H1 (cell line): ENCODE measurements at regions not wholly inside any gene's neighbourhood (a gene's known extent, or its start where the extent isn't known, plus 50 kb on each side); places are given as distances from the start of the nearest gene placed in this dataset.

Experiments used
- CTCF ChIA-PET: fragments of 300-600 bp; sonication (Branson Sonifier 250); formaldehyde crosslinking; loops from one replicate; lab custom pipeline; 2021; ENCODE audit not compliant: partially characterized antibody; lab: Charles Lee
- POLR2A ChIA-PET: fragments of 300-600 bp; sonication (Branson Sonifier 250); formaldehyde crosslinking; loops from one replicate; lab custom pipeline; 2021; ENCODE audit warnings: inconsistent platforms; ENCODE audit not compliant: partially characterized antibody; lab: Charles Lee
- DNase-seq, 2 experiments: peaks; one replicate each; pipeline versions ENCODE4 v3.0.0 to v3.0.0-alpha.2; 2010 to 2022; ENCODE audit warnings: low spot score in 2 of 2, low read depth in 1 of 2, mixed read lengths in 1 of 2
- FAIRE-seq: peaks from 2 replicates; lab custom pipeline; 2011; peaks lifted over from hg19 to GRCh38; lab: Jason Lieb, UNC
- H2AFZ ChIP-seq: 2 replicates; pipeline ENCODE4 v1.8.1; 2012; ENCODE audit warnings: low read length, inconsistent platforms
- H2AK5ac ChIP-seq: 2 replicates; pipeline ENCODE4 v1.6.1; 2013; ENCODE audit warnings: low read depth, low read length
- H2BK120ac ChIP-seq: replicated peaks from 2 replicates; pipeline ENCODE3; 2013; ENCODE audit warnings: low read depth, low read length, inconsistent platforms
- H2BK12ac ChIP-seq: 2 replicates; pipeline ENCODE4 v1.6.1; 2013; ENCODE audit warnings: low read depth, low read length
- H2BK15ac ChIP-seq: 2 replicates; pipeline ENCODE4 v1.6.1; 2013; ENCODE audit warnings: low read length
- H2BK20ac ChIP-seq: 2 replicates; pipeline ENCODE4 v1.6.1; 2013; ENCODE audit warnings: low read length
- H2BK5ac ChIP-seq: 2 replicates; pipeline ENCODE4 v1.6.1; 2013; ENCODE audit warnings: low read depth, low read length
- H3K14ac ChIP-seq: 2 replicates; pipeline ENCODE4 v1.6.1; 2013; ENCODE audit warnings: inconsistent platforms; ENCODE audit not compliant: insufficient read length
- H3K18ac ChIP-seq: 2 replicates; pipeline ENCODE4 v1.6.1; 2013; ENCODE audit warnings: low read length; ENCODE audit errors: extremely low read depth
- H3K23ac ChIP-seq: 2 replicates; pipeline ENCODE4 v1.6.1; 2013; ENCODE audit warnings: inconsistent platforms; ENCODE audit not compliant: insufficient read length
- H3K23me2 ChIP-seq: 2 replicates; pipeline ENCODE4 v1.6.1; 2013; ENCODE audit warnings: low read depth, low read length
- H3K27ac ChIP-seq: 2 replicates; pipeline ENCODE4 v1.6.1; 2011; ENCODE audit warnings: low read depth, low read length, inconsistent platforms
- H3K27me3 ChIP-seq, 4 experiments: replicated peaks in 1 of 4; 1 replicate in 1 of 4; 2 replicates in 3 of 4; pipeline versions ENCODE4 v1.6.1 to v1.8.1; 2011 to 2013; ENCODE audit warnings: low read length in 3 of 4, mild to moderate bottlenecking in 3 of 4, inconsistent platforms in 2 of 4, mixed read lengths in 2 of 4, moderate library complexity in 1 of 4; ENCODE audit not compliant: control insufficient read depth in 3 of 4, insufficient read depth in 3 of 4; ENCODE audit errors: extremely low read depth in 1 of 4
- H3K36me3 ChIP-seq, 4 experiments: 2 replicates each; pipeline versions ENCODE4 v1.6.1 to v1.8.1; 2011 to 2013; ENCODE audit warnings: mild to moderate bottlenecking in 4 of 4, low read length in 3 of 4, moderate library complexity in 2 of 4, control low read depth in 1 of 4, inconsistent platforms in 1 of 4; ENCODE audit not compliant: insufficient read depth in 4 of 4, control insufficient read depth in 2 of 4
- H3K4ac ChIP-seq: replicated peaks from 2 replicates; pipeline ENCODE3; 2013; ENCODE audit warnings: low read length, low read depth, mixed read lengths, inconsistent platforms; ENCODE audit not compliant: insufficient read length
- H3K4me1 ChIP-seq, 4 experiments: replicated peaks in 1 of 4; 1 replicate in 1 of 4; 2 replicates in 3 of 4; pipeline versions ENCODE4 v1.6.1 to v1.8.1; 2011 to 2013; ENCODE audit warnings: low read length in 3 of 4, inconsistent platforms in 2 of 4, mixed read lengths in 1 of 4; ENCODE audit not compliant: insufficient read depth in 4 of 4, control insufficient read depth in 3 of 4
- H3K4me2 ChIP-seq, 2 experiments: 2 replicates each; pipeline versions ENCODE4 v1.6.1 to v1.8.1; 2011 to 2013; ENCODE audit warnings: low read depth in 2 of 2, low read length in 2 of 2, control low read depth in 1 of 2, inconsistent platforms in 1 of 2, mild to moderate bottlenecking in 1 of 2; ENCODE audit not compliant: insufficient read depth in 1 of 2
- H3K4me3 ChIP-seq, 4 experiments: fragments of 200-600, 300-600 bp in 1 of 4; sonication (generic), shearing (Covaris generic), sonication (Bioruptor Twin) in 1 of 4; 2 replicates each; pipeline versions ENCODE4 v1.5.1 to v1.8.1; 2011 to 2016; ENCODE audit warnings: low read length in 4 of 4, low read depth in 3 of 4, control low read depth in 2 of 4, inconsistent platforms in 2 of 4, mild to moderate bottlenecking in 2 of 4, mixed read lengths in 1 of 4, moderate library complexity in 1 of 4; ENCODE audit not compliant: insufficient read depth in 2 of 4; ENCODE audit errors: extremely low read depth in 1 of 4
- H3K56ac ChIP-seq: replicated peaks from 2 replicates; pipeline ENCODE3; 2013; ENCODE audit warnings: low read depth, mild to moderate bottlenecking, mixed read lengths, low read length, inconsistent platforms; ENCODE audit not compliant: insufficient read length
- H3K79me1 ChIP-seq: 2 replicates; pipeline ENCODE4 v1.6.1; 2013; ENCODE audit warnings: low read depth, low read length, control low read depth
- H3K79me2 ChIP-seq, 2 experiments: 2 replicates each; pipeline versions ENCODE4 v1.6.1 to v1.8.1; 2012 to 2013; ENCODE audit warnings: low read length in 2 of 2, mild to moderate bottlenecking in 2 of 2, inconsistent platforms in 1 of 2; ENCODE audit not compliant: insufficient read depth in 2 of 2, control insufficient read depth in 1 of 2
- H3K9ac ChIP-seq, 4 experiments: replicated peaks in 1 of 4; 1 replicate in 1 of 4; 2 replicates in 3 of 4; pipeline versions ENCODE4 v1.6.1 to v1.8.1; 2011 to 2013; ENCODE audit warnings: low read depth in 3 of 4, low read length in 3 of 4, control low read depth in 2 of 4, mild to moderate bottlenecking in 2 of 4, moderate library complexity in 2 of 4, inconsistent platforms in 1 of 4; ENCODE audit errors: extremely low read depth in 1 of 4
- H3K9me3 ChIP-seq, 2 experiments: 2 replicates each; pipeline versions ENCODE4 v1.6.1 to v1.8.1; 2012 to 2013; ENCODE audit warnings: mild to moderate bottlenecking in 2 of 2, moderate library complexity in 2 of 2, control low read depth in 1 of 2, inconsistent platforms in 1 of 2, low read depth in 1 of 2, low read length in 1 of 2, mixed read lengths in 1 of 2; ENCODE audit not compliant: insufficient read depth in 2 of 2
- H4K20me1 ChIP-seq, 2 experiments: replicated peaks in 1 of 2; 2 replicates each; pipeline versions ENCODE3 to v1.8.1; 2011 to 2013; ENCODE audit warnings: inconsistent platforms in 2 of 2, low read length in 2 of 2, mild to moderate bottlenecking in 1 of 2; ENCODE audit not compliant: insufficient read depth in 2 of 2, control insufficient read depth in 1 of 2
- H4K5ac ChIP-seq: 2 replicates; pipeline ENCODE4 v1.6.1; 2013; ENCODE audit warnings: low read length, low read depth, mixed read lengths, inconsistent platforms; ENCODE audit not compliant: insufficient read length
- H4K8ac ChIP-seq: 2 replicates; pipeline ENCODE4 v1.8.0; 2013; ENCODE audit warnings: mild to moderate bottlenecking, moderate library complexity, low read length, inconsistent platforms; ENCODE audit not compliant: insufficient read depth; ENCODE audit errors: extremely low read depth
- H4K91ac ChIP-seq: replicated peaks from 2 replicates; pipeline ENCODE3; 2013; ENCODE audit warnings: low read length, mixed read lengths, inconsistent platforms; ENCODE audit not compliant: insufficient read length
- CHD2 ChIP-seq: IDR thresholded peaks from 2 replicates; pipeline ENCODE4 v1.6.1; 2012; ENCODE audit warnings: low read length, improper control_type of control experiment
- EZH2 ChIP-seq: fragments of 200-600 bp; sonication (generic); IDR thresholded peaks from 2 replicates; pipeline ENCODE4 v1.7.1; 2012; ENCODE audit warnings: low read depth, mild to moderate bottlenecking, moderate library complexity, low read length, inconsistent platforms; ENCODE audit not compliant: severe bottlenecking
- JUN ChIP-seq: IDR thresholded peaks from 2 replicates; pipeline ENCODE4 v1.6.1; 2011; ENCODE audit warnings: low read depth, mild to moderate bottlenecking, improper control_type of control experiment, low read length
- SAP30 ChIP-seq: fragments of 300-600 bp; sonication (generic); IDR thresholded peaks from 2 replicates; pipeline ENCODE4 v1.7.1; 2012; ENCODE audit warnings: low read length, moderate library complexity, mild to moderate bottlenecking, inconsistent platforms; ENCODE audit not compliant: insufficient read depth, insufficient replicate concordance
- SP2 ChIP-seq: IDR thresholded peaks from 2 replicates; pipeline ENCODE4 v1.6.1; 2012; ENCODE audit warnings: mild to moderate bottlenecking, low read length, inconsistent platforms
- SUZ12 ChIP-seq: fragments of 200-600 bp; sonication (generic); IDR thresholded peaks from 2 replicates; pipeline ENCODE4 v1.6.1; 2012; ENCODE audit warnings: mild to moderate bottlenecking, inconsistent platforms, low read length, moderate library complexity, mixed read lengths
- TBP ChIP-seq: IDR thresholded peaks from 2 replicates; pipeline ENCODE4 v1.6.1; 2011; ENCODE audit warnings: low read depth, low read length, improper control_type of control experiment
- whole genome bisulfite sequencing, 2 experiments: shearing (Covaris generic) in 1 of 2; methylation state at CpG; one replicate each; pipeline versions ENCODE4 v1.1.6 to v1.1.7; 2013 to 2015; ENCODE audit warnings: low lambda C conversion rate in 2 of 2, mixed read lengths in 2 of 2, inconsistent platforms in 1 of 2, low coverage in 1 of 2, missing lambda C conversion rate in 1 of 2; ENCODE audit not compliant: insufficient replicate concordance in 2 of 2, insufficient coverage in 1 of 2, insufficient read length in 1 of 2; ENCODE audit errors: extremely low coverage in 1 of 2, missing lambda C conversion rate in 1 of 2; 5-methylcytosine and 5-hydroxymethylcytosine counted together
- TF ChIP-seq, protein P1 (sequence below), 3 experiments: IDR thresholded peaks; 1 replicate in 2 of 3; 2 replicates in 1 of 3; pipeline versions ENCODE4 v1.5.1 to v1.6.1; 2011; ENCODE audit warnings: low read length in 3 of 3, mild to moderate bottlenecking in 3 of 3, inconsistent platforms in 2 of 3, low read depth in 1 of 3, moderate library complexity in 1 of 3; ENCODE audit not compliant: insufficient read depth in 1 of 3; ENCODE audit errors: control extremely low read depth in 1 of 3

DNA sequence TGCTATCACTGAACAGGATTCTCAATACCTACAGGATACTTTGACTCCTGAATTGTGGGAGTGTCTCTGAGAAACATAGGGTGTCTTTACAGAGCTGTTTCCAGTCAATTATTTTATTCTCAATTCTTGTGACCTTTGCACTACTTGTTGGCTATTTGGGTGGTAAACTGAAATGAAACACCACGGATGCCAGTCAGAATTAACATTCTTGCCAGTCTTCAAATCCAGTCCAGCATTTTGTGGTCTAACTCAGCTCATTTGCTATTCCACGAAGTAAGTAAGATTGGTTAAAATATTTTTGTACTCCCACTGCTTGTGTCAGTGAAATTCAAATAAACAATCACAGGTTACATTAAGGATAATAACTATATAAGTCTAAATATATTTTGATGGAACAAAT is 197.9 kb downstream of the ANKRD50 start:
- no peak overlapping the region for H2BK5ac ChIP-seq
- H3K4me2 ChIP-seq: no peak overlapping the region
- no peaks in the 10 kb centered on the region for H3K36me3 ChIP-seq
- no peak overlapping the region for H3K56ac ChIP-seq
- ChIA-PET CTCF (interaction anchor here (1.0 to 1.4 kb wide), 2 partner anchors 116 to 180 kb away, joined by 3 read pairs; no protein-coding TSS in a partner anchor), POLR2A (no interaction called here)
- no peak overlapping the region for H4K91ac ChIP-seq
- H2BK12ac ChIP-seq: no peak overlapping the region
- no peak overlapping the region for H3K27ac ChIP-seq
- no peaks in the 10 kb centered on the region for H3K27me3 ChIP-seq
- H3K9ac ChIP-seq: no peak overlapping the region
- 93% methylated on average over 2 of the region's 2 CpGs; no CpG with 5 or more reads in 1 of the 2 experiments for WGBS, 2 experiments
- TF ChIP-seq EZH2: no peak
- TF ChIP-seq JUN: no peak
- TF ChIP-seq CHD2: no peak
- TF ChIP-seq SP2: no peak
- no peak for TF ChIP-seq TBP
- TF ChIP-seq, protein P1, sequence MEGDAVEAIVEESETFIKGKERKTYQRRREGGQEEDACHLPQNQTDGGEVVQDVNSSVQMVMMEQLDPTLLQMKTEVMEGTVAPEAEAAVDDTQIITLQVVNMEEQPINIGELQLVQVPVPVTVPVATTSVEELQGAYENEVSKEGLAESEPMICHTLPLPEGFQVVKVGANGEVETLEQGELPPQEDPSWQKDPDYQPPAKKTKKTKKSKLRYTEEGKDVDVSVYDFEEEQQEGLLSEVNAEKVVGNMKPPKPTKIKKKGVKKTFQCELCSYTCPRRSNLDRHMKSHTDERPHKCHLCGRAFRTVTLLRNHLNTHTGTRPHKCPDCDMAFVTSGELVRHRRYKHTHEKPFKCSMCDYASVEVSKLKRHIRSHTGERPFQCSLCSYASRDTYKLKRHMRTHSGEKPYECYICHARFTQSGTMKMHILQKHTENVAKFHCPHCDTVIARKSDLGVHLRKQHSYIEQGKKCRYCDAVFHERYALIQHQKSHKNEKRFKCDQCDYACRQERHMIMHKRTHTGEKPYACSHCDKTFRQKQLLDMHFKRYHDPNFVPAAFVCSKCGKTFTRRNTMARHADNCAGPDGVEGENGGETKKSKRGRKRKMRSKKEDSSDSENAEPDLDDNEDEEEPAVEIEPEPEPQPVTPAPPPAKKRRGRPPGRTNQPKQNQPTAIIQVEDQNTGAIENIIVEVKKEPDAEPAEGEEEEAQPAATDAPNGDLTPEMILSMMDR (IDR thresholded peaks at IDR 0.05; ENCODE audit: control extremely low read depth in 1 of 3, insufficient read depth in 1 of 3, low read depth in 1 of 3, low read length in 3 of 3): no peak
- no peak for TF ChIP-seq SUZ12
- no peak for TF ChIP-seq SAP30
- no peak overlapping the region for H2AK5ac ChIP-seq
- no peaks in the 10 kb centered on the region for H3K23me2 ChIP-seq
- H3K4me3 ChIP-seq: no peak overlapping the region
- no peaks in the 10 kb centered on the region for H3K79me2 ChIP-seq
- no peak overlapping the region for H3K18ac ChIP-seq
- no peak overlapping the region for H3K23ac ChIP-seq
- DNase-seq: no peak
- H3K9me3 ChIP-seq: no peaks in the 10 kb centered on the region
- no peak overlapping the region for H3K14ac ChIP-seq
- H2BK15ac ChIP-seq: no peak overlapping the region
- no peak overlapping the region for H4K5ac ChIP-seq
- no peak for FAIRE-seq
- no peak overlapping the region for H3K4ac ChIP-seq
- no peak overlapping the region for H4K8ac ChIP-seq
- no peaks in the 10 kb centered on the region for H4K20me1 ChIP-seq
- no peak overlapping the region for H2BK120ac ChIP-seq
- H2AFZ ChIP-seq: no peak overlapping the region
- no peaks in the 10 kb centered on the region for H3K79me1 ChIP-seq
- H3K4me1 ChIP-seq: no peaks in the 10 kb centered on the region
- H2BK20ac ChIP-seq: no peak overlapping the region
